Right ventricle myocardium inferior (tissue), 1 donor: ENCODE measurements at regions not wholly inside any gene's neighbourhood (a gene's known extent, or its start where the extent isn't known, plus 50 kb on each side); places are given as distances from the start of the nearest gene placed in this dataset.
A peak's percentile ranks its signal among the peaks of the same experiment; 100 is the strongest.
"Not testable (repeated sequence)": the region's sequence is repeated elsewhere in the genome, so short reads cannot be mapped to it uniquely, and the experiment has no call there.

Experiments
- ATAC-seq: fragments of 200-7000 bp; cut with Tn5 transposase; one replicate; pipeline ENCODE4 v1.9.1; 2020; ENCODE audit warnings: mild to moderate bottlenecking, moderate library complexity
- DNase-seq: peaks from one replicate; pipeline ENCODE4 v3.0.0; 2021; ENCODE audit errors: missing footprints
- intact Hi-C: fragments of 100-400 bp; cut with DNase I; formaldehyde crosslinking; loops from one replicate; pipeline ENCODE4 v1.11.0; 2022
- donor health status: DM: no; HTN: yes; CAD: no; lungs with severe emphysema.

GRCh38 chr14:18295844-18296243 is 305.1 kb upstream of the OR11H12 start:
- DNase-seq, ATAC-seq, intact Hi-C loops: not testable (repeated sequence)

- ATAC-seq, intact Hi-C loops: not testable (repeated sequence)
- DNase-seq: peak; percentile 48
These were observed 268.4 kb upstream of the OR11H12 start for GRCh38 chr14:18332366-18333035.

DNA sequence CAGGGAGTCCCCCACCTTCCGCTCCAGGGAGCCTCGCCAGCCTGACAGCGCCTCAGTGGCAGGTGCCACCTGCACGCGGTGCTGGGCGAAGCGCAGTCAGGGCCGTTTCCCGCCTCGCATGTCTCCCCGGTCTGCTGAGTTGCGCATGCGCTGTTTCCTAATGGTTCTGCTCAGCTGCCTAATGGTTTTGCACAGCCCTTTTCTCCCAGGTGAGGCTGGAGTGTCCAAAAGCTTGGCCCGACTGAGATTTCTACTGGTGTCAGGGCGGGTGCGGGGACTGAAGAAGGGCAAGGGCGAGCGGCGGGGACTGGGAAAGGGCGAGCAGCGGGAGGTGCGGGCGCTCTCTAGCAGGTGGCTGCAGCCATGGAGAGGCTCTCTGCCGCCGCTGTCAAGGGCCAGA is 267.6 kb upstream of the OR11H12 start:
- ATAC-seq, intact Hi-C loops: not testable (repeated sequence)
- DNase-seq: peak; percentile 64

DNA sequence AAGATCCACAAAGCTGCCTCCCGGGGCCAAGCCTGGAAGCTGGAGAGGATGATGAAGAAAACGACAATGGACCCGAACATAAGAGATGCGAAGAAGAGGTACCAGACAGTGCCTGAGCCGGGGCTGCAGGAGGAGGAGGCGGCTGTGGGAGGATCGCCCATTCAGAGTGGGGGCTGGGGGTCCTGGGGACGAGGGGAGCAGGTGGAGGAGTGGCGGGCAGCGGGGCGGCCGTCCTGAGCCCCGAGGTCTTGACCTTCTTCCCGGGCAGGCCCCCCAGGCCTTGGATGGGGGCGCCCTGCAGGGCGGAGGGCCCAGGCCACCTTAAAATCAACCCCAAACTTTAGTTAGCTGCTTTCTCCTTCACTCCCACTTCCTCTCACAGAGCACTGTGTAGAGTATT is 267.1 kb upstream of the OR11H12 start:
- ATAC-seq, intact Hi-C loops, DNase-seq: not testable (repeated sequence)
